ENCODE measurements at regions not wholly inside any gene's neighbourhood (a gene's known extent, or its start where the extent isn't known, plus 50 kb on each side); places are given as distances from the start of the nearest gene placed in this dataset.

- no peak for DNase-seq (ENCODE audit: low spot score)
Observed at GRCh38 chr15:70309716-70310115, 212.0 kb upstream of the TLE3 start.

DNA sequence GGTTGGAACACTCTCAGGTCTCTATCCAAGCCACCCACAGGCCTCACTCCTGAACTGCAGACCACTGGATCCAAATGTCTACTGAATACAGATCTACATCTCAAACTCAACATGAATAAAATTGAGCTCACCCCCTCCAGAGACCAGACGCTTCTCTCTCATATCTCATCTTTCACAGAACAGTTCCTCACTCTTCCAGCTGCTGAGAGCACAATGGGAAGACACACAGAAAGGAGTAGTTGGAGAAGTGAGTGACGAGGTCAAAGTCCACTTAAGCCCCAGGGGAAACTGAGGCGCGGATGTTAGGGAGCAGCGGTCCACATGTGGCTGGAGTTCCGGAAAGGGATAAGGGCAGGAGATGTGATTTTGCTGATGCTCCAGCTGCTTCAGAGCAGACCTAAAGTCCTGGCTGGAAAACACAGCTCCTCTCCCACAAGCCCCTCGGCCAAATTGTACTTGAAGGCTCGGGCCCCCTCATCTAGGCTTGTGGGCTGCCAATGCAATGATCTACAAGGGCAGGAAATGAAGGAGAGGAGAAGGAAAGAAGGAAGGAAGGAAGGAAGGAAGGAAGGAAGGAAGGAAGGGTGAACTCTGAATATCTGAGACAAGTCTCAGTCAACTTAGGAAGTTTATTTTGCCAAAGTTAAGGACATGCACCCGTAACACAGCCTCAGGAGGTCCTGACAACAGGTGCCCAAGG lies 211.2 kb upstream of the TLE3 start:
- no peak for DNase-seq (ENCODE audit: low spot score)
- TF ChIP-seq, protein P1, sequence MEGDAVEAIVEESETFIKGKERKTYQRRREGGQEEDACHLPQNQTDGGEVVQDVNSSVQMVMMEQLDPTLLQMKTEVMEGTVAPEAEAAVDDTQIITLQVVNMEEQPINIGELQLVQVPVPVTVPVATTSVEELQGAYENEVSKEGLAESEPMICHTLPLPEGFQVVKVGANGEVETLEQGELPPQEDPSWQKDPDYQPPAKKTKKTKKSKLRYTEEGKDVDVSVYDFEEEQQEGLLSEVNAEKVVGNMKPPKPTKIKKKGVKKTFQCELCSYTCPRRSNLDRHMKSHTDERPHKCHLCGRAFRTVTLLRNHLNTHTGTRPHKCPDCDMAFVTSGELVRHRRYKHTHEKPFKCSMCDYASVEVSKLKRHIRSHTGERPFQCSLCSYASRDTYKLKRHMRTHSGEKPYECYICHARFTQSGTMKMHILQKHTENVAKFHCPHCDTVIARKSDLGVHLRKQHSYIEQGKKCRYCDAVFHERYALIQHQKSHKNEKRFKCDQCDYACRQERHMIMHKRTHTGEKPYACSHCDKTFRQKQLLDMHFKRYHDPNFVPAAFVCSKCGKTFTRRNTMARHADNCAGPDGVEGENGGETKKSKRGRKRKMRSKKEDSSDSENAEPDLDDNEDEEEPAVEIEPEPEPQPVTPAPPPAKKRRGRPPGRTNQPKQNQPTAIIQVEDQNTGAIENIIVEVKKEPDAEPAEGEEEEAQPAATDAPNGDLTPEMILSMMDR (IDR thresholded peaks at IDR 0.05; ENCODE audit: extremely low read depth, missing control alignments), result no peak

More at GRCh38 chr15:70309716-70310115, 212.0 kb upstream of the TLE3 start:
- TF ChIP-seq, protein P1 (IDR thresholded peaks at IDR 0.05; ENCODE audit: extremely low read depth, missing control alignments), result no peak

DNA sequence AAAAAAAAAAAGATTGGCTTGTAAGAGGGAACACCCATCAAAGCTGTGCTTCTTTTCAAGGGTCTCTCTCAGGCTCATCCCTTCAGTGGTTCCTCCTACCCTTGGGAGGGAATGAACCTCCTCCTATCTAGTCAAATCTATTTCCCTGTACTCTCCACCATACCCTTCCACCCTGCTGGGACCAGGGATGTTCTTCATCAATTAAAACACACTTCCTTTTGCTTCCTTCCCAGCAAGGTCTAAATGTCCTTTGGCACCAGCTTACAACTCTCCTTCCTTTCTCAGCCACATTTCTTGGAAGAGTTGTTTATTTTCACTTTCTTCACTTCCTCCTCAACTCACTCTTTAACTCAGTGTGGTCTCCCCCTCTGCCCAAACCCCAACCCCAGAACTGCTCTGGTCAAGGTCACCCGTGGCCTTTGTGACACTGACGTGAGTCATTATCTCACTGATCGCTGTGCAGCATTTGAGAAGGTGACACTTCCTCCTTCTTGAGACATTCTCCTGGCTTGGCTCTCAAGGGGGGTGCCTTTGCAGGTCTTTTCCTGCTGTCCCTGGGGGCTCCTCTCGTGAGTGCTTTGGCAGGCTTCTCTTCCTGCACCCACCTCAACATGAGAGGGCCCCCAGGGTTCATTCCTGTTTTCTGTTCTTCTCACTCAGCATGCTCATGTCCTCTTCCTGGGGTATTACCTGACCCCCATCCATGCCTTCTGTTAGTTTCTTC lies 210.5 kb upstream of the TLE3 start:
- DNase-seq (ENCODE audit: low spot score), result peak; percentile 60
- TF ChIP-seq, protein P1 (IDR thresholded peaks at IDR 0.05; ENCODE audit: extremely low read depth, missing control alignments), result no peak

GRCh38 chr15:70306582-70306981 lies 208.9 kb upstream of the TLE3 start:
- TF ChIP-seq, protein P1 (IDR thresholded peaks at IDR 0.05; ENCODE audit: extremely low read depth, missing control alignments), result no peak
- no peak for DNase-seq (ENCODE audit: low spot score)

DNA sequence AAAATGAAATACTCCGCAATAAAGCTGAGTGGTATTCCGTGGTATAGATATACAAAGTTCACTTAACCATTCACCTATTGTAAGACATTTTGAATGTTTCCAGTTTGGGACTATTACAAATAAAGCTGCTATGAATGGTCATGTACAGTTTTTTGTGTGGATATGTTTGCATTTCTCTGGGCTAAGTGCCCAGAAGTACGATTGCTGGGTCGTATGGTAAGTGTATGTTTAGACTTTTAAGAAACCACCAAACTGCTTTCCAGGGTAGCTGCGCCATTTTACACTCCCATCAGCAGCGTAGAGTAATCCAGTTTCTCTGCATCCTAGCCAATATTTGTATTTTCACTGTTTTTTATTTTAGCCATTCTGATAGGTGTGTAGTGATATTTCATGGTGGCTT lies 208.4 kb upstream of the TLE3 start:
- TF ChIP-seq, protein P1 (IDR thresholded peaks at IDR 0.05; ENCODE audit: extremely low read depth, missing control alignments), result no peak
- no peak for DNase-seq (ENCODE audit: low spot score)

DNA sequence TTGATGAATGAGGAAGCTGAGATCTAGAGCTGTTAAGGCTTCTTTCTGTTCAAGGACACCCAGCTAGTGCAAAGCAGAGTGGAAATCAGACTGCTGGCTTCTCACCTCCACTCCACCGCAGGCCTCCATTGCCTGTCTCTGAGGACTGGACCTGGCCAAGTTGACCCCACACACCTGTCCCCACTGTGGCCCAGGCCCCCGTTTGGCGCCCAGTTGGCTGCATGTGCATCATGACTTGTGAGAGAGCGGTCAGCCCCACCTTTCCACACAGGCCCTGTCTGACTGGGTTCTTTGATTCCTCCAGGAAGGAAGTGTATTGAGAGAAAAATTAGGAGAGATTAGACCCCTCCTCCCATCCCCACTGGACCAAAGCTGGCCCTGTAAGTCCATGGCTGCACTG lies 206.3 kb upstream of the TLE3 start:
- DNase-seq (ENCODE audit: low spot score), result no peak
- TF ChIP-seq, protein P1 (IDR thresholded peaks at IDR 0.05; ENCODE audit: extremely low read depth, missing control alignments), result no peak

- TF ChIP-seq, protein P1 (IDR thresholded peaks at IDR 0.05; ENCODE audit: extremely low read depth, missing control alignments), result no peak
- DNase-seq (ENCODE audit: low spot score), result no peak
Observed at GRCh38 chr15:70302360-70302759, 204.6 kb upstream of the TLE3 start.
